ENCODE measurements at regions not wholly inside any gene's neighbourhood (a gene's known extent, or its start where the extent isn't known, plus 50 kb on each side); places are given as distances from the start of the nearest gene placed in this dataset.

GRCh38 chr6:77371748-77372147, 91.5 kb downstream of the HTR1B start:
- H3K9ac ChIP-seq (ENCODE audit: low read length): no peak overlapping the region
- H3K23ac ChIP-seq (ENCODE audit: low read length): no peak overlapping the region
- no CpG with 5 or more reads among the region's 5 CpGs for WGBS (ENCODE audit: extremely low coverage, insufficient coverage, low lambda C conversion rate)
- H3K27me3 ChIP-seq (ENCODE audit: insufficient read depth, low read length, poor library complexity): no peaks in the 10 kb centered on the region
- H4K5ac ChIP-seq (ENCODE audit: low read length): no peak overlapping the region
- H3K4ac ChIP-seq (ENCODE audit: low read depth, low read length): no peak overlapping the region
- no peak overlapping the region for H2BK15ac ChIP-seq (replicated peaks; ENCODE audit: low read depth)
- H3K4me2 ChIP-seq (ENCODE audit: low read length): no peak overlapping the region
- no peaks in the 10 kb centered on the region for H3K36me3 ChIP-seq (ENCODE audit: control insufficient read depth, insufficient read depth, low read length)
- no peak overlapping the region for H3K27ac ChIP-seq (ENCODE audit: low read depth, low read length)
- no peaks in the 10 kb centered on the region for H3K79me1 ChIP-seq (ENCODE audit: low read length)
- no peak overlapping the region for H2BK5ac ChIP-seq (ENCODE audit: low read length)
- H3K4me1 ChIP-seq (ENCODE audit: control insufficient read depth, low read depth, low read length): no peaks in the 10 kb centered on the region
- H3K4me3 ChIP-seq (ENCODE audit: low read length): no peak overlapping the region
- no peak overlapping the region for H2BK120ac ChIP-seq (ENCODE audit: low read depth, low read length)
- no peak overlapping the region for H4K8ac ChIP-seq (ENCODE audit: low read depth, low read length)
- no peak overlapping the region for H3K18ac ChIP-seq (ENCODE audit: low read length)
- H3K56ac ChIP-seq (ENCODE audit: low read length): no peak overlapping the region
- no peak for DNase-seq
- H2AK5ac ChIP-seq (ENCODE audit: low read length): no peak overlapping the region
- H3K79me2 ChIP-seq (ENCODE audit: control insufficient read depth, insufficient read depth, low read length): no peaks in the 10 kb centered on the region

- Histone ChIP-seq H2AK5ac (ENCODE audit: low read length) (no peak overlapping the region), H2BK120ac (ENCODE audit: low read depth, low read length) (no peak overlapping the region), H2BK15ac (replicated peaks; ENCODE audit: low read depth) (no peak overlapping the region), H3K9ac (ENCODE audit: low read length) (peak overlapping the region; percentile 45), H3K4me1 (ENCODE audit: control insufficient read depth, low read depth, low read length) (no peaks in the 10 kb centered on the region), H3K27me3 (ENCODE audit: insufficient read depth, low read length, poor library complexity) (no peaks in the 10 kb centered on the region), H4K8ac (ENCODE audit: low read depth, low read length) (no peak overlapping the region), H4K5ac (ENCODE audit: low read length) (no peak overlapping the region), H3K4me3 (ENCODE audit: low read length) (peak overlapping the region; percentile 8), H3K4ac (ENCODE audit: low read depth, low read length) (no peak overlapping the region), H3K18ac (ENCODE audit: low read length) (peak overlapping the region; percentile 56), H3K79me2 (ENCODE audit: control insufficient read depth, insufficient read depth, low read length) (no peaks in the 10 kb centered on the region), H3K27ac (ENCODE audit: low read depth, low read length) (no peak overlapping the region), H3K36me3 (ENCODE audit: control insufficient read depth, insufficient read depth, low read length) (no peaks in the 10 kb centered on the region), H3K56ac (ENCODE audit: low read length) (peak overlapping the region; percentile 11), H3K4me2 (ENCODE audit: low read length) (peak overlapping the region; percentile 6), H3K23ac (ENCODE audit: low read length) (no peak overlapping the region), H3K79me1 (ENCODE audit: low read length) (no peaks in the 10 kb centered on the region), H2BK5ac (ENCODE audit: low read length) (no peak overlapping the region)
- DNase-seq: peak; percentile 68
- WGBS (ENCODE audit: extremely low coverage, insufficient coverage, low lambda C conversion rate): no CpG with 5 or more reads among the region's 20 CpGs
Measured at GRCh38 chr6:77368660-77369313, 94.5 kb downstream of the HTR1B start.

GRCh38 chr6:77366798-77367197, 96.5 kb downstream of the HTR1B start:
- no peak overlapping the region for H3K4me3 ChIP-seq (ENCODE audit: low read length)
- H2BK120ac ChIP-seq (ENCODE audit: low read depth, low read length): no peak overlapping the region
- no peak overlapping the region for H2BK15ac ChIP-seq (replicated peaks; ENCODE audit: low read depth)
- no peak overlapping the region for H4K8ac ChIP-seq (ENCODE audit: low read depth, low read length)
- WGBS (ENCODE audit: extremely low coverage, insufficient coverage, low lambda C conversion rate): no CpG with 5 or more reads among the region's 2 CpGs
- no peak overlapping the region for H3K4me2 ChIP-seq (ENCODE audit: low read length)
- H3K27ac ChIP-seq (ENCODE audit: low read depth, low read length): no peak overlapping the region
- H4K5ac ChIP-seq (ENCODE audit: low read length): no peak overlapping the region
- no peak overlapping the region for H2AK5ac ChIP-seq (ENCODE audit: low read length)
- H2BK5ac ChIP-seq (ENCODE audit: low read length): no peak overlapping the region
- H3K4me1 ChIP-seq (ENCODE audit: control insufficient read depth, low read depth, low read length): no peaks in the 10 kb centered on the region
- H3K79me2 ChIP-seq (ENCODE audit: control insufficient read depth, insufficient read depth, low read length): no peaks in the 10 kb centered on the region
- no peak overlapping the region for H3K23ac ChIP-seq (ENCODE audit: low read length)
- no peak overlapping the region for H3K56ac ChIP-seq (ENCODE audit: low read length)
- H3K36me3 ChIP-seq (ENCODE audit: control insufficient read depth, insufficient read depth, low read length): no peaks in the 10 kb centered on the region
- no peak for DNase-seq
- H3K9ac ChIP-seq (ENCODE audit: low read length): no peak overlapping the region
- H3K79me1 ChIP-seq (ENCODE audit: low read length): no peaks in the 10 kb centered on the region
- no peak overlapping the region for H3K4ac ChIP-seq (ENCODE audit: low read depth, low read length)
- H3K18ac ChIP-seq (ENCODE audit: low read length): no peak overlapping the region
- no peaks in the 10 kb centered on the region for H3K27me3 ChIP-seq (ENCODE audit: insufficient read depth, low read length, poor library complexity)

- WGBS (ENCODE audit: extremely low coverage, insufficient coverage, low lambda C conversion rate): no CpG with 5 or more reads among the region's 1 CpG
- no peak overlapping the region for H4K8ac ChIP-seq (ENCODE audit: low read depth, low read length)
- no peak overlapping the region for H2BK5ac ChIP-seq (ENCODE audit: low read length)
- H3K36me3 ChIP-seq (ENCODE audit: control insufficient read depth, insufficient read depth, low read length): no peaks in the 10 kb centered on the region
- H3K56ac ChIP-seq (ENCODE audit: low read length): no peak overlapping the region
- no peak overlapping the region for H3K4me3 ChIP-seq (ENCODE audit: low read length)
- no peak overlapping the region for H3K9ac ChIP-seq (ENCODE audit: low read length)
- H3K4me2 ChIP-seq (ENCODE audit: low read length): no peak overlapping the region
- H3K27ac ChIP-seq (ENCODE audit: low read depth, low read length): no peak overlapping the region
- H2BK120ac ChIP-seq (ENCODE audit: low read depth, low read length): no peak overlapping the region
- no peak overlapping the region for H4K5ac ChIP-seq (ENCODE audit: low read length)
- no peak for DNase-seq
- no peak overlapping the region for H3K23ac ChIP-seq (ENCODE audit: low read length)
- no peaks in the 10 kb centered on the region for H3K4me1 ChIP-seq (ENCODE audit: control insufficient read depth, low read depth, low read length)
- no peaks in the 10 kb centered on the region for H3K79me1 ChIP-seq (ENCODE audit: low read length)
- no peak overlapping the region for H3K4ac ChIP-seq (ENCODE audit: low read depth, low read length)
- no peak overlapping the region for H2AK5ac ChIP-seq (ENCODE audit: low read length)
- no peaks in the 10 kb centered on the region for H3K27me3 ChIP-seq (ENCODE audit: insufficient read depth, low read length, poor library complexity)
- no peak overlapping the region for H3K18ac ChIP-seq (ENCODE audit: low read length)
- no peaks in the 10 kb centered on the region for H3K79me2 ChIP-seq (ENCODE audit: control insufficient read depth, insufficient read depth, low read length)
- H2BK15ac ChIP-seq (replicated peaks; ENCODE audit: low read depth): no peak overlapping the region
Measured at GRCh38 chr6:77363702-77364101, 99.6 kb downstream of the HTR1B start.

- no CpG with 5 or more reads among the region's 2 CpGs for WGBS (ENCODE audit: extremely low coverage, insufficient coverage, low lambda C conversion rate)
- Histone ChIP-seq H3K18ac (ENCODE audit: low read length) (no peak overlapping the region), H3K27ac (ENCODE audit: low read depth, low read length) (no peak overlapping the region), H3K27me3 (ENCODE audit: insufficient read depth, low read length, poor library complexity) (no peaks in the 10 kb centered on the region), H2BK15ac (replicated peaks; ENCODE audit: low read depth) (no peak overlapping the region), H3K9ac (ENCODE audit: low read length) (no peak overlapping the region), H2BK5ac (ENCODE audit: low read length) (no peak overlapping the region), H3K4me1 (ENCODE audit: control insufficient read depth, low read depth, low read length) (no peaks in the 10 kb centered on the region), H4K5ac (ENCODE audit: low read length) (no peak overlapping the region), H3K4me2 (ENCODE audit: low read length) (no peak overlapping the region), H3K79me2 (ENCODE audit: control insufficient read depth, insufficient read depth, low read length) (no peaks in the 10 kb centered on the region), H3K4me3 (ENCODE audit: low read length) (no peak overlapping the region), H3K23ac (ENCODE audit: low read length) (no peak overlapping the region), H4K8ac (ENCODE audit: low read depth, low read length) (no peak overlapping the region), H3K56ac (ENCODE audit: low read length) (no peak overlapping the region), H2AK5ac (ENCODE audit: low read length) (no peak overlapping the region), H3K4ac (ENCODE audit: low read depth, low read length) (no peak overlapping the region), H3K79me1 (ENCODE audit: low read length) (no peaks in the 10 kb centered on the region), H2BK120ac (ENCODE audit: low read depth, low read length) (no peak overlapping the region), H3K36me3 (ENCODE audit: control insufficient read depth, insufficient read depth, low read length) (no peaks in the 10 kb centered on the region)
- no peak for DNase-seq
Measured at GRCh38 chr6:77362055-77362454, 101.2 kb downstream of the HTR1B start.

- Histone ChIP-seq H3K23ac (ENCODE audit: low read length) (no peak overlapping the region), H3K4me2 (ENCODE audit: low read length) (no peak overlapping the region), H2BK120ac (ENCODE audit: low read depth, low read length) (no peak overlapping the region), H4K8ac (ENCODE audit: low read depth, low read length) (no peak overlapping the region), H3K36me3 (ENCODE audit: control insufficient read depth, insufficient read depth, low read length) (no peaks in the 10 kb centered on the region), H3K56ac (ENCODE audit: low read length) (no peak overlapping the region), H2BK15ac (replicated peaks; ENCODE audit: low read depth) (no peak overlapping the region), H2AK5ac (ENCODE audit: low read length) (no peak overlapping the region), H3K27ac (ENCODE audit: low read depth, low read length) (no peak overlapping the region), H3K27me3 (ENCODE audit: insufficient read depth, low read length, poor library complexity) (no peaks in the 10 kb centered on the region), H3K4me1 (ENCODE audit: control insufficient read depth, low read depth, low read length) (no peaks in the 10 kb centered on the region), H3K18ac (ENCODE audit: low read length) (no peak overlapping the region), H3K4me3 (ENCODE audit: low read length) (no peak overlapping the region), H2BK5ac (ENCODE audit: low read length) (no peak overlapping the region), H4K5ac (ENCODE audit: low read length) (no peak overlapping the region), H3K79me1 (ENCODE audit: low read length) (no peaks in the 10 kb centered on the region), H3K4ac (ENCODE audit: low read depth, low read length) (no peak overlapping the region), H3K9ac (ENCODE audit: low read length) (no peak overlapping the region), H3K79me2 (ENCODE audit: control insufficient read depth, insufficient read depth, low read length) (no peaks in the 10 kb centered on the region)
- WGBS (ENCODE audit: extremely low coverage, insufficient coverage, low lambda C conversion rate): no CpG with 5 or more reads among the region's 1 CpG
- DNase-seq: no peak
Measured at GRCh38 chr6:77361018-77361417, 102.3 kb downstream of the HTR1B start.

All from mesendoderm (in vitro differentiated cells).